ENCODE measurements at regions not wholly inside any gene's neighbourhood (a gene's known extent, or its start where the extent isn't known, plus 50 kb on each side); places are given as distances from the start of the nearest gene placed in this dataset.
"Not testable (repeated sequence)": the region's sequence is repeated elsewhere in the genome, so short reads cannot be mapped to it uniquely, and the experiment has no call there.

GRCh38 chr15:26114128-26114527, 251.0 kb upstream of the ATP10A start:
- not testable (repeated sequence) for H3K4me3 Mint-ChIP-seq; H3K27me3 Mint-ChIP-seq; H3K27ac Mint-ChIP-seq; ATAC-seq; DNase-seq; H3K36me3 Mint-ChIP-seq (ENCODE audit: low read depth); H3K4me1 Mint-ChIP-seq; H3K9me3 ChIP-seq (ENCODE audit: control insufficient read depth, low read length, poor library complexity, severe bottlenecking)

GRCh38 chr15:26113296-26113695, 250.2 kb upstream of the ATP10A start:
- no peaks in the 10 kb centered on the region for H3K27me3 Mint-ChIP-seq
- H3K9me3 ChIP-seq (ENCODE audit: control insufficient read depth, low read length, poor library complexity, severe bottlenecking): no peaks in the 10 kb centered on the region
- H3K4me1 Mint-ChIP-seq: peaks cover 2% of the 10 kb centered on the region
- ATAC-seq: no peak
- no peak overlapping the region for H3K4me3 Mint-ChIP-seq
- H3K36me3 Mint-ChIP-seq (ENCODE audit: low read depth): no peaks in the 10 kb centered on the region
- DNase-seq: no peak
- no peak overlapping the region for H3K27ac Mint-ChIP-seq

- Mint-ChIP-seq H3K27ac (no peak overlapping the region), H3K27me3 (no peaks in the 10 kb centered on the region), H3K36me3 (ENCODE audit: low read depth) (no peaks in the 10 kb centered on the region), H3K4me3 (peak overlapping the region; percentile 8), H3K4me1 (no peaks in the 10 kb centered on the region)
- DNase-seq (no peak), ATAC-seq (no peak)
- no peaks in the 10 kb centered on the region for H3K9me3 ChIP-seq (ENCODE audit: control insufficient read depth, low read length, poor library complexity, severe bottlenecking)
Measured at GRCh38 chr15:26109203-26109602, 246.1 kb upstream of the ATP10A start.

- H3K9me3 ChIP-seq (ENCODE audit: control insufficient read depth, low read length, poor library complexity, severe bottlenecking): no peaks in the 10 kb centered on the region
- Mint-ChIP-seq H3K4me3 (no peak overlapping the region), H3K27me3 (peaks cover 24% of the 10 kb centered on the region), H3K4me1 (peaks cover 2% of the 10 kb centered on the region), H3K27ac (no peak overlapping the region), H3K36me3 (ENCODE audit: low read depth) (no peaks in the 10 kb centered on the region)
- ATAC-seq: no peak
- DNase-seq: no peak
Measured at GRCh38 chr15:26106556-26106955, 243.4 kb upstream of the ATP10A start.

- no peak for ATAC-seq
- H3K9me3 ChIP-seq (ENCODE audit: control insufficient read depth, low read length, poor library complexity, severe bottlenecking): no peaks in the 10 kb centered on the region
- Mint-ChIP-seq H3K27ac (no peak overlapping the region), H3K4me1 (peaks cover 2% of the 10 kb centered on the region), H3K4me3 (no peak overlapping the region), H3K36me3 (ENCODE audit: low read depth) (no peaks in the 10 kb centered on the region), H3K27me3 (peaks cover 27% of the 10 kb centered on the region)
- no peak for DNase-seq
Measured at GRCh38 chr15:26103002-26103404, 239.9 kb upstream of the ATP10A start.

GRCh38 chr15:26102365-26102764, 239.2 kb upstream of the ATP10A start:
- peaks cover 2% of the 10 kb centered on the region for H3K4me1 Mint-ChIP-seq

GRCh38 chr15:26101443-26101842, 238.3 kb upstream of the ATP10A start:
- ATAC-seq: no peak
- Mint-ChIP-seq H3K36me3 (ENCODE audit: low read depth) (no peaks in the 10 kb centered on the region), H3K4me3 (no peak overlapping the region), H3K27me3 (peaks cover 34% of the 10 kb centered on the region), H3K27ac (no peak overlapping the region), H3K4me1 (peaks cover 2% of the 10 kb centered on the region)
- H3K9me3 ChIP-seq (ENCODE audit: control insufficient read depth, low read length, poor library complexity, severe bottlenecking): no peaks in the 10 kb centered on the region
- no peak for DNase-seq

More at GRCh38 chr15:26102365-26102764, 239.2 kb upstream of the ATP10A start:
- no peak for DNase-seq
- Mint-ChIP-seq H3K36me3 (ENCODE audit: low read depth) (no peaks in the 10 kb centered on the region), H3K27me3 (peaks cover 27% of the 10 kb centered on the region), H3K27ac (no peak overlapping the region), H3K4me3 (no peak overlapping the region)
- no peak for ATAC-seq
- H3K9me3 ChIP-seq (ENCODE audit: control insufficient read depth, low read length, poor library complexity, severe bottlenecking): no peaks in the 10 kb centered on the region

- peaks cover 55% of the 10 kb centered on the region for H3K27me3 Mint-ChIP-seq
- H3K27ac Mint-ChIP-seq: no peak overlapping the region
- no peaks in the 10 kb centered on the region for H3K36me3 Mint-ChIP-seq (ENCODE audit: low read depth)
- no peak for ATAC-seq
- peaks cover 5% of the 10 kb centered on the region for H3K4me1 Mint-ChIP-seq
- H3K4me3 Mint-ChIP-seq: no peak overlapping the region
- H3K9me3 ChIP-seq (ENCODE audit: control insufficient read depth, low read length, poor library complexity, severe bottlenecking): no peaks in the 10 kb centered on the region
- no peak for DNase-seq
Measured at GRCh38 chr15:26098801-26099200, 235.7 kb upstream of the ATP10A start.

- H3K9me3 ChIP-seq (ENCODE audit: control insufficient read depth, low read length, poor library complexity, severe bottlenecking): no peaks in the 10 kb centered on the region
- no peak for DNase-seq
- Mint-ChIP-seq H3K4me3 (no peak overlapping the region), H3K4me1 (peaks cover 5% of the 10 kb centered on the region), H3K27me3 (peaks cover 49% of the 10 kb centered on the region), H3K27ac (no peak overlapping the region), H3K36me3 (ENCODE audit: low read depth) (peaks cover 2% of the 10 kb centered on the region)
- no peak for ATAC-seq
Measured at GRCh38 chr15:26097216-26097615, 234.1 kb upstream of the ATP10A start.

GRCh38 chr15:26096581-26096980, 233.5 kb upstream of the ATP10A start:
- Mint-ChIP-seq H3K4me1 (peaks cover 5% of the 10 kb centered on the region), H3K27ac (no peak overlapping the region), H3K36me3 (ENCODE audit: low read depth) (peaks cover 3% of the 10 kb centered on the region), H3K27me3 (peaks cover 44% of the 10 kb centered on the region), H3K4me3 (no peak overlapping the region)
- ATAC-seq: no peak
- no peak for DNase-seq
- no peaks in the 10 kb centered on the region for H3K9me3 ChIP-seq (ENCODE audit: control insufficient read depth, low read length, poor library complexity, severe bottlenecking)

GRCh38 chr15:26095710-26096330, 232.7 kb upstream of the ATP10A start:
- Mint-ChIP-seq H3K4me1 (peaks cover 5% of the 10 kb centered on the region), H3K36me3 (ENCODE audit: low read depth) (peaks cover 3% of the 10 kb centered on the region), H3K27ac (no peak overlapping the region), H3K4me3 (no peak overlapping the region), H3K27me3 (peaks cover 48% of the 10 kb centered on the region)
- ATAC-seq (no peak), DNase-seq (no peak)
- no peaks in the 10 kb centered on the region for H3K9me3 ChIP-seq (ENCODE audit: control insufficient read depth, low read length, poor library complexity, severe bottlenecking)

- DNase-seq (no peak), ATAC-seq (no peak)
- Mint-ChIP-seq H3K27ac (no peak overlapping the region), H3K4me1 (peaks cover 5% of the 10 kb centered on the region), H3K27me3 (peaks cover 43% of the 10 kb centered on the region), H3K4me3 (no peak overlapping the region), H3K36me3 (ENCODE audit: low read depth) (peaks cover 3% of the 10 kb centered on the region)
- H3K9me3 ChIP-seq (ENCODE audit: control insufficient read depth, low read length, poor library complexity, severe bottlenecking): no peaks in the 10 kb centered on the region
Measured at GRCh38 chr15:26091184-26091583, 228.1 kb upstream of the ATP10A start.

- Mint-ChIP-seq H3K4me3 (no peak overlapping the region), H3K27me3 (peaks cover 13% of the 10 kb centered on the region), H3K4me1 (peaks cover 6% of the 10 kb centered on the region), H3K36me3 (ENCODE audit: low read depth) (peaks cover 3% of the 10 kb centered on the region), H3K27ac (no peak overlapping the region)
- ATAC-seq (no peak), DNase-seq (no peak)
- H3K9me3 ChIP-seq (ENCODE audit: control insufficient read depth, low read length, poor library complexity, severe bottlenecking): no peaks in the 10 kb centered on the region
Measured at GRCh38 chr15:26087881-26088280, 224.8 kb upstream of the ATP10A start.

GRCh38 chr15:26087395-26087794, 224.3 kb upstream of the ATP10A start:
- ATAC-seq (no peak), DNase-seq (no peak)
- H3K27ac Mint-ChIP-seq: no peak overlapping the region
- H3K36me3 Mint-ChIP-seq (ENCODE audit: low read depth): peaks cover 2% of the 10 kb centered on the region
- no peak overlapping the region for H3K4me3 Mint-ChIP-seq
- peaks cover 13% of the 10 kb centered on the region for H3K27me3 Mint-ChIP-seq
- H3K9me3 ChIP-seq (ENCODE audit: control insufficient read depth, low read length, poor library complexity, severe bottlenecking): no peaks in the 10 kb centered on the region
- peaks cover 8% of the 10 kb centered on the region for H3K4me1 Mint-ChIP-seq

Measured in T-helper 17 cell (primary cell).